ENCODE measurements at regions not wholly inside any gene's neighbourhood (a gene's known extent, or its start where the extent isn't known, plus 50 kb on each side); places are given as distances from the start of the nearest gene placed in this dataset.
"Not testable (repeated sequence)": the region's sequence is repeated elsewhere in the genome, so short reads cannot be mapped to it uniquely, and the experiment has no call there.

GRCh38 chr6:51261691-51262090, 443.0 kb downstream of the TFAP2B start:
- DNase-seq: no peak

GRCh38 chr6:51265426-51265825, 446.8 kb downstream of the TFAP2B start:
- no peak for DNase-seq

- DNase-seq: no peak
Observed at GRCh38 chr6:51266604-51267003, 447.9 kb downstream of the TFAP2B start.

DNA sequence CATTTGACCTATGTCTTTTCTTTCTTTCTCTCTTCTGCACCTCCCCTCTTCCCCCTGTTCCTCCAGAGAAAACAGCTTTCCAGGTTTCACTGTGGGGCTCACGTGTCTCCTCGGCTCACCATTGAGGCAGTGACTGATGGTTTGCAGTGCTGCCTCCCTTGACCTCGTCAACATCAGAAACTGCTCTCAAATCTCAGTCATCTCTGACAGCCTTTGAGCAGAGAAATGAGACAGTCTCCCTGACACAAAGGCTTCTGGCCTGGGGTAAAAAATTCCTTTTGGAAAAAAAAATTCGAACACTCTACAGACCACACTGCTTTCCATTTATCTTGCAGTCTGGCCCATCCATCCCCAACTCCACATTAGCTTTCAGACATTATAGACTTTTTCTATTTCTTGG, 450.0 kb downstream of the TFAP2B start:
- DNase-seq: no peak

DNA sequence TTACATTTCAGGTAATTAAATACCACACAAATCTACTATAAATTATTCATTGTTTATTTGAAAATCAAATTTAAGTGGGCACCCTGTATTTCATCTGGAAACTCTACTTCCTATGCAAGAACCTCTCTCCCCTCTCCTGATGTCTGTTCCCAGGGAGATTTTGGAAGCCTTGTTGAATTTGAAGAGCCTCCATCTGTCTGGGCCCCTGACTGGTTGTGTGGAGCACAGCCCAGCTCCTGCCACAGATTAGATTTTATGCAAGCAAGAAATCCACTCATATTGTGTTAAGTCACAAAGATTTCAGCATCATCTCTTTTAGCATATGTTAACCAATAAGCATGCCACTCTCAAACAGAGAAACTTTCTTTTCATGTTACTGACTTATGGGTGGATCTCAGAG, 451.2 kb downstream of the TFAP2B start:
- no peak for DNase-seq

DNA sequence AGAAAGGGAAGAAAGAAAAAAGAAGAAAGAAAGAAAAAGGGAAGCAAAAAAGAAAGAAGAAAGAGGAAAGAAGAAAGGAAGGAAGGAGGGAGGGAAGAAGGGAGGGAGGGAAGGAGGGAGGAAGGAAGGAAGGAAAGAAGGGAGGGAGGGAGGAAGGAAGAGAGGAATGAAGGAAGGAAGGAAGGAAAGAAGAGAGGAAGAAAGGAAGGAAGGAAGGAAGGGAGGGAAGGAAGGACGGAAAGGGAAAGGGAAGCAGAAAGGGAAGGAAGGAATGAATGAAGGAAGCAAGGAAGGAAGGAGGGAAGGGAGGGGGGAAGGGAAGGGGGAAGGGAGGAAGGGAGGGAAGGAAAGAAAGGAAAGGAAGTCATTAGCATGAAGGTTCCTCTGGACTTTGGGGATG, 452.9 kb downstream of the TFAP2B start:
- no peak for DNase-seq

GRCh38 chr6:51273228-51273961, 454.7 kb downstream of the TFAP2B start:
- no peak for DNase-seq

DNA sequence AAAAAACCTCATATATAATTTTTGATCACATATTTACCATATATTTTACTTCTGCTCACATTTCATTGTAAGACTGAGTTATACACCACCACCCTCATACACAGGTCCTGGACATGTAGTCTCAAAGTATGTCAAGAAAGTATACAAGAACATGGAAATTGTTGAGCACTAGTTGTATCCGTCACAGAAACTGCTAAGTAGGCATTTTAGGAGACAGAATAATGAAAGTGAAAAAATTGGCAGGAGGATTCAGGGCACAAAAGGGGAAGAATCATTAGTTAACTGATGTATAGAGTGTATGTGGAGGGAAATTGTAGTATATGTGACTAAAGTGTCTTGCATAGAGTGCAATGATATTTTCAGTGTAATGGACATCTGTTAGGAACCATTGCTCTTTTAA, 458.8 kb downstream of the TFAP2B start:
- no peak for DNase-seq

GRCh38 chr6:51282026-51282425, 463.4 kb downstream of the TFAP2B start:
- DNase-seq: no peak

DNA sequence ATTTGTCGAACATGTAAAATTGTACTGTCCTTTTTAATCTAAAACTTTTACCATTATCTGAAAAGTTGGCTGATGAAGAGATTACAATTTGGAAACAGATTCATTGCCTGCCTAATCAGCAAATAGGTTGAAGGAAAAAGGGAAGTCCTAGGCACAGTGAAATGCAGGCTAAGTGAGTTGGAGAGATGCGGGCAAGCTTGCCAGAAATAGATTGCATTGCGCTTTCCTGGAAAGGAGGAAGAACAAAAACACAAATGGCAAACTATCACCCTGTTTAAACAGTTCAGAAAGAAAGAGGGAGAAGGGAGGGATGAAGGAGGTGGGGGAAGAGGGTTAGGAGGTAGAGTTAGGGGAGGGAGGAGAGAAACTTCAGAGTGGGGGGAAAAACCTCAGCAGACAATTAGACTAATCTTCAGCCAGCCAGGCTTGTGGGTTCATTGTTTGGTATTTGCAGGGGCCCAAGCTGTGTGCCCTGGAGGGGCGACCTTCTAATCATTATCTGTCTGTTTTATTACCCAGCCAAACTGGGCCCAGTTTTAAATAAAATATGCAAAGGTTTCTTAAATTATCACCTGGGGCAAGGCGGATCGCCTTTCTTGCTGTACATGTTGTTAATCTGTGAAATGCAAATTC, 465.2 kb downstream of the TFAP2B start:
- DNase-seq: no peak

DNA sequence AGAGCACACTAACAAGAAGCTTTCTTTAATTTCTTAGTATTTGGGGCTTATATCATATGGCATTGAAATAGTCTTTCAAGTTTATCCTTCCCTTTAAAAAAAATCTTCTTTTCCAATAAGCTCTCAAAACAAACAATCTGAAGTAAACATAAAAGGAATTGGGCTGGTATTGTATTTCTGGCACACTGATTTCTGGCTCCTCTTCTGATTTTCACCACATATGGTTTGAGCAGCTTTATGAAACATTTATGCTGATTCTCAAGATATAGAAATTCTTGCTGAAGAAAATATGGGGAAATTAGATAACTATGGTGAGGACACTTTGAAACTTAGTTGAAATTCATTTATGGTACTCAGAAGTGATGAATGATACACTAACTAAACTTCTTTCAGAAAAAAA, 467.2 kb downstream of the TFAP2B start:
- no peak for DNase-seq

DNA sequence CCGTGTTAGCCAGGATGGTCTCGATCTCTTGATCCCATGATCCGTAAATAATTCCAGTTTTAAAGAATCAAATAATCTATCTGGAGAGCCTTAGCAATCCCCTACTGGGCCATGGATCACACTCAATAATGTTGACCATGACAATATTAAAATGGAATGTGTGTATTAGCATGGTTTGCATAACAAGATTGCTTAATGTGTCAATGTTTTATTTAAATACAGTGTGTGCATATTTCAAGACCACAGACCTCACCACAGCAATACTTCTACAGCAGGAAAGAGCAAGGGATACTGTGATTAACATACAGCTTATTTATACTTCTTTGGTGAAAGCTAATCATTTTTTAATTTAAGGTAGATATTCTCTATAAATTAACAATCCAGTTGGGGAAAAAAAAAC, 470.4 kb downstream of the TFAP2B start:
- no peak for DNase-seq

DNA sequence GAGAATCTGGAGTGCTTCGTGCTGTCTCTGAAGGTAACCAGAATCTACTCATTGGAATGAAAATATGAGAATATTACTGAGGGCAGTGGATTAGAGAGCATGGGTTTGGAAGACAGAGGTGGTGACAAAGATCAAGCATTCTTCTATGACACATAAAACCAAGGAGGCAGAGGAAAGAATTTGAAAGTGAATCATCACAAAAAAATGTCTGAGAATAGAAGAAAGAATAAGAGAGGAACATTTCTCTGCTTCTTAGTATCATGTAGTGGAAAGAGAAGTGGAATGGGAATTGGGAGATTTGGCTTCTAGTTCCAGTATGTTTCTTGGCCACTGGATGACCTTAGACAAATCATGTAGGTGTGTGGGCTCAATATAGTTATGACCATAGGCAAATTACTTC, 474.0 kb downstream of the TFAP2B start:
- no peak for DNase-seq

DNA sequence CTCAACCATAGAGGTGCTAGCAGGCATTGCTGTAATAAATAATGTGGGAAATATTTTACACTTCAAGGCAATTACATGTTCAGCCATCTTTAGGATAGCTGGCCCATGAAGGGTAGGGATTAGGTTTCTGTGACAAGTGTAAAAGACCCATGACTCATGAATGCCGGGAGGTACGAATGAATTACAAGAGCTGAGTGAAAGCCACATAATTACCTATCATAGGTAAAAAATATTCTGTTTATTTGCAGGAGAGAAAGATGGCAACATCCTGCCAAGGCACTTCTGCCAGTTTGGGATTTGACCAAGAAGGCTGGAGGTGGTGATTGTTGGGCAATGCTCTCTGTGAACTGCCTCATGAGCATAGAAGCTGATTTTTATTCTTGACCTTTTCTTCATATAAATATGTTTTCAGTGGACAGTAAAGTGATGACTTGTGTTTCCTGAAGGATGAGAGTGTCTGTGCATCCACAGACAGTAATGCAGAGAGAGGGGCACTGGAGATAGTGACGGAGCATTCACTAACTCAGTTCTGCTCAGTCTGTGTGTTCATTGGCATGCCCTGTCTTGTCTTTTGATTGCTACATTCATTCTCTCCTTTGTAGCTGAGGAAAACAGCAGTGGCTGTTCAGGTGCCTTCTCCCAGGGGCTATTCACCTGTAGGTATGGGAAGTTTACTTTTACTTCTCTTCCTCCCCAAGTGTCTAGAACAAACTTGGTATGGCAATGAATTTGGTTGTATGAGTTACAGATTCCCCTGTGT, 481.1 kb downstream of the TFAP2B start:
- DNase-seq: no peak

GRCh38 chr6:51300510-51300909, 481.8 kb downstream of the TFAP2B start:
- no peak for DNase-seq

GRCh38 chr6:51301962-51302361, 483.3 kb downstream of the TFAP2B start:
- DNase-seq: no peak

GRCh38 chr6:51302431-51302830, 483.8 kb downstream of the TFAP2B start:
- DNase-seq: no peak

GRCh38 chr6:51303338-51303737, 484.7 kb downstream of the TFAP2B start:
- no peak for DNase-seq

GRCh38 chr6:51314965-51315364, 496.3 kb downstream of the TFAP2B start:
- DNase-seq: no peak

GRCh38 chr6:51318674-51319073, 500.0 kb downstream of the TFAP2B start:
- DNase-seq: no peak

GRCh38 chr6:51321477-51321876, 502.8 kb downstream of the TFAP2B start:
- not testable (repeated sequence) for DNase-seq

DNA sequence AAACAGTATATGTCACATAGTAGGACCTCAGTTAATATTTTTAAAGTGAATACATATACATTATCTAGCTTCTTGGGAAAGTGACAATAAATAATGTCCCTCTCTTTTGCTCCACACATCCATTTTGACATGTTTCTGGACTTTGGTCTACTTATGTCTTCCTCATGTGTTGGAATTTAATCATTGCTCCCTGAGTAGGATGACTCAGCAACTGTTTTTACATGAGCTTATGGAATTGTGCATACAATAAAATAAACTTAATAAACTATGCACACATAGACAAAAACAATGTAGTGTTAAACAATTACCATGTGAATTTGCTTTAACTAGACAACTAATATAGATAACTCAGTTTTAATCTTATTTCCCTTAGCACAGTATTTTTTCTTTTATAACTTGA, 503.8 kb downstream of the TFAP2B start:
- no peak for DNase-seq

- no peak for DNase-seq
Observed at GRCh38 chr6:51323056-51323455, 504.4 kb downstream of the TFAP2B start.

- no peak for DNase-seq
Observed at GRCh38 chr6:51330971-51331370, 512.3 kb downstream of the TFAP2B start.

Measured in NCI-H446 (cell line).